GM21360 (cell line): ENCODE measurements at regions not wholly inside any gene's neighbourhood (a gene's known extent, or its start where the extent isn't known, plus 50 kb on each side); places are given as distances from the start of the nearest gene placed in this dataset.
A peak's percentile ranks its signal among the peaks of the same experiment; 100 is the strongest.

Experiments
- ATAC-seq: cut with Tn5 transposase; IDR thresholded peaks from one replicate; pipeline ENCODE4 v1.9.1; 2021; ENCODE audit warnings: mild to moderate bottlenecking, moderate library complexity; ENCODE audit not compliant: unreplicated experiment

DNA sequence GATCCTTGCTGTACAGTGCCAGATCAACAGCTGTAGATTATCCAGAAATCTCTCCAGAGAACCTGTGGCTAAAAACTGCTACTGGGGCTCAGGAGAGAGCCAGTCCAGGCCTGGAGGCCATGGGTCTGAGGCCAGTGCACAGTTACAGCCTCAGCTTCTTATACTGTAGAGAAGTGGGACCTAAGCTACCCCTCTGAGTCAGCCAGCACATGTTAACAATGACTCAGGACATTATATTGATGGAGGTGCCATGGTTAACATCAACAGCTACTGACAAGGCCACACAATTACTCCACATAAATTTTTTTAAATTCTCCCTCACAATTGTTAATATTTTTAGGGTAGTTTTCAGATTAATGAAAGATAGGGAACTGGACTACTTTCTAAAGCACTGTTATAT, 138.5 kb downstream of the RBM26 start:
- no peak for ATAC-seq

DNA sequence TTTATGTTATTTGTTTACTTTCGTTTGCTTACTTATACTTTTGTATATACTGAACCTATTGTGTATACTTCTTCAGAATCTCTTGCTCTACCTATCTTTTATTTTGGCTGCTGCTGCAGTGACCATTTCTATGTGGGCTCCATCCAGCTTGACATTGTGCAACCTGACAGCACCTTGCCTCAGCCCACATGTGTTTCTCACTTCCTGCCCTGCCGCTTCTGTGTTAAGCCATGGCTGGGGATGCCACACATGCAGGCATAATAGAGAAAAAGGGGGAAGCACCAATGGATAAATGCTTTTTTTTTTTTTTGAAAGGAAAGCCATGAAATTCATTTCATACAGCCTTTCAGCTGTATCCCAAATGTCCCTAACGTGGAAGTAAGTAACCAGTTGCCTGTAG, 147.6 kb downstream of the RBM26 start:
- ATAC-seq = no peak

DNA sequence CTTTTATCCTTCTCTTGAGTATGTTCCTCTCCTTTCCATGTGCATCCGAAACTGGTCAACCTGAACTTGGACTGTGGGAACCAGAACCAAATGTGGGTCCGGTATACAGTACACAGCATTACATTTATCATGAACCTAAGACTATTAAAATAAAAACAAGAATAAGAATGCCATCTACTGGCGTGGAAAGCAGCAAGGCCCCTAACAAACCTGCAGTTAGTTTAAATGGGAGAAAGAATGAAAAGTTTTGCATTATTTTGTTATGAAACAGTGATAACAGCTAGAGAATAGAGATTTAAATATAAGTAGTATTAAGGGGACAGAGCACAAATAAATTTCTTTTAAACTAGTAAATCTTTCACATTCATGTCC, 159.5 kb downstream of the RBM26 start:
- peak; percentile 42 for ATAC-seq

DNA sequence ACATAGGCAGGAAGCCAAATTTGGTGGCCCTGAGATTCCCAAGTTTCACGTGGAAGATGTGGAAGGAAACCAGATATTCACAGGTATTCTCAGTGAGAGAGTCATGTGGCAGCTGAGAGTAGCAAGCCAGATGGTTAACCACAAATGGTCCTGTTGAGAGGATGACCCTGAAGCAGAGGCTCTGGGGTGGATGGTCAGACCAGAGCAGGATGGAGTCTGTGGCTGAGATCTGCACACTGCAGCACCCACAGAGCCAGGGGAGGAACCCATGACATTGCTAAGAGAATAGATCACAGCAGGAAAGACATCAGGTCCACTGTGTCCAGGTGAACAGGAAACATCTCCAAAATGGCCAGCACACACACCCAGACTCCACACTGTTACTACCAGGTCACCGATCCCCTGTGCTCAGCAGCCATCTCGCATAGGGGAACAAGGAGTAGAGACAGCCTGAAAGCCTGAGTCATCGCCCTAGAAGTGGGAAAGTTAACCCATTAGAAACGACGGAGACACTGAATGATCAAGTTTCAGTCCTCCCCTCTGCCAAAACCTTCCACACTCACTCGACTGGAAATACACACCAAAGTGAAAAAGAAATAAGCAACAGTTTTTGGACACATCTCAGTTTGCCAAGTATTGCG, 160.0 kb downstream of the RBM26 start:
- ATAC-seq = peak; percentile 55

DNA sequence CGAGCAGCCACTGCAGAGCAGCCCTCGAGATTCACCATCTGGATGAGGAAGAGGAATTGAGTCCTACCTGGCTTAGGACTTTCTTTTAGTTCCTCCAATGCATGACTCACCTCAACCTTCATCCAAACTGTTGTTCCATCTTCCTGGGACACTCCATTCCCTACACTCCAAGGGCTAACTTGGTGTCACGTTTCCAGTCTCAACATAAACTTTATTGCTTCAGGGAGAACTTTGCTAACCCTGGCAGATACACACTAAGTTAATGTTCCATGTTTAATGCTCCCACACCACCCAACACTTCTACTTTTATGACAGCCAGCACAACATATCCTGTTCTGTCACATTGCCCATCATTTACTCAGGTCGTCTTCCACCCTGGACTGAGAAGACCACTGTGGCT, 164.4 kb downstream of the RBM26 start:
- ATAC-seq = no peak

DNA sequence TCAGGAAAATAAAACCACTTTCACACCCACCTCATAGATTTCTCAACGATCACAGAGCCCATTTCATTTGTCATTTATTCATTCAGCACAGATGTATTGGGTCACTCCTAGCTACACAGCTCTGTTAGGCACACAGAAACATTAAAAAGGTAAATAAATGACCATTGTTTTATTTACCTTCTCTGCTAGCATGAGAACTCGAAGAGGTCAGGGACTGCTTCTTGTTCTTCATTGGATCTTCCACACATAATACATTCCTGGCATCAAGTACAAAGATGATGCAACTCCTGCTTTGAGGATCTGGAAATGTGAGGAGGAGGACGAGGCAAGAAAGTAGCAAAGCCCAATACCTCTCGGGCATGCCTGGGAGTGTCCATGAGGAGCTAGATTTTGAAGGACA, 168.1 kb downstream of the RBM26 start:
- no peak for ATAC-seq

DNA sequence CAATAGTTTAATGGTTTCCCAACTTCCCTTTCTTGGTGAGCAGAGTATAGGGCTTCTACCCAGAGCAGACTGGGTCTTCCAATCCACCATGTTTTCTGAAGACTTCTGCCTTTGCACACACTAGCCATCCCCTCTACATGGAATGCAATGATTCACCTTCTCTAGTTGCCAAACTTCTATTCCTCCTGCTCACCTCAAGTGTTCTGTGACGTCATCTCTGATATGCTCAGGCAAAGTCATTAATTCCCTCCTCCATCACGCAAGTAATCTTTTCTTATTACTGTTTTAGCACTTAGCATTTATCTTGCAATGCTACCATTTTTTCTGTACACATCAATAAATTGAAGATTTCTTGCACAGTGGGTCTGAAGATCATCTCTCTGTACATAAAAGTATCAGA, 174.2 kb downstream of the RBM26 start:
- ATAC-seq = no peak

DNA sequence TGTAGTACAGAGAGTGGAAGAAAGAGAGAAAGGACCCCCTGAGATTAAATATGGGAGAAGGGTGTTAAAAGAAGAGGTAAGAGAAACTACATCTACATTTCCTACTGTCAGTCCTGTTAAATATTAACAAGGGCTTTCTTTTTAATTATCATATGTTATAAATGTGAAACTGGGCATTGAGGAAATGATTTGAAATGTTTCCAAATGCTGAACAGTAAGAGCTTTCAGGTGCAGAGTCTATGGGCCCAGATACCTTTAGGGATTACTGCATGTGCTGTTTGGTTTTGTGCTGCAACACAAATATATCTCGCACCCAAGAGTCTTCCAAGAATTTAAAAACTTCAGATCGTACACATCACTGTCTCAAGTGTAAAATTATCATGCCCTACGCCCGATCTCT, 176.3 kb downstream of the RBM26 start:
- ATAC-seq = no peak

DNA sequence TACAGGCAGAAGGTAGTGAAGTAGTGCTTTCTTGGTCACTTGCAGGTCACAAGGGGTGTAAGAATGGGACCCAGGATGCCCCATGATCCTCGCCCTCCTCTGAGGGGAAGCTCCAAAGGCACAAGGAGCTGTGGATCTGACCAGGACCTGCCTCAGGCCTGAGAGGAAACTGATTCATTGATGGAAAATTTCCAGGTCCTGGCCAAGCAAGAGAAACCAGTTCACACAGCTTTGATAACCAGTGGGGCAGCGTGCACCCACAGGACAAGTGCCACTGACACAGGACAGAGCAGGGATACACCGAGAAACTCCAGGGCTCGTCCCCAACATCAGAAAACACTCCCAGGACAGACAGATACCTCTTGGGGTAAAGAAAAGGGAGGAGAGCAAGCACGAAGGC, 177.1 kb downstream of the RBM26 start:
- ATAC-seq = no peak

DNA sequence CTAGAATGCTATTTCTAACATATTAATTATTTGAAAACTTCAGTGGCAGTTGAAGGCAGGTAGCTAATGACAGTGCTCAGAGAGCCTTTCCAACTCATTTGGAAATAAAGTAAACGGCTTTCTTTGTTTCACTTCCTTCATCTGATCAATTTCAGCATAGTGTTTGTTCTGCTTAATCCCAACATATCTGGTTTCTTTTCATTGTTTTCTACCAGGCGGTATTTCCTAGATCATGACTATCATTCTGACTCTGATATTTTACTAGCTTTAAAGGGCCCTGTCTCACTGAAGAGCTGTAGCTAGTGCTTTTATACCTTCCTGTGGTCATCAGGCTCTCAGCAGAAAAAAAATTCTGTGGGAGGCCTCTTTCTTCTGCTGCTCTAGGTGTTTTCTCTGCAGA, 178.6 kb downstream of the RBM26 start:
- peak; percentile 94 for ATAC-seq

DNA sequence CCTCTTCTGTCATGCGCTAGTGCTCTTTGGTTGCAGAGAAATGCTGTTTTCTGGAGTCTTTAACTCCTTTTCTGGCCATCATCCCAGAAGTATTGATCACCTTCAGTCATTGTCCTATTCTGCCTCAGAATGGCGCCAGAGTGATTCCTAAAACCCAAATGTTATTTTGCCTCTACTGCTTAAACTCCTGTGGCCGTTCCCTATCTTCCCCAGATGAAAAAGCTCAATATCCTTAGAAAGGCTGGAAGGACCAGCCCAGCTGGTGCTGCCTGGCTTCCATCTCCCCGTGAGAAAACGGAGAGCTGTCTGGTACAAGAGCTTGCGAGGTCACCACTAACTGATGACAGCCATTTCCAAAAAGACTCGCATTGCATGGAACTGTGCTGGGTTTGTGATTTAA, 179.1 kb downstream of the RBM26 start:
- peak; percentile 27 for ATAC-seq

DNA sequence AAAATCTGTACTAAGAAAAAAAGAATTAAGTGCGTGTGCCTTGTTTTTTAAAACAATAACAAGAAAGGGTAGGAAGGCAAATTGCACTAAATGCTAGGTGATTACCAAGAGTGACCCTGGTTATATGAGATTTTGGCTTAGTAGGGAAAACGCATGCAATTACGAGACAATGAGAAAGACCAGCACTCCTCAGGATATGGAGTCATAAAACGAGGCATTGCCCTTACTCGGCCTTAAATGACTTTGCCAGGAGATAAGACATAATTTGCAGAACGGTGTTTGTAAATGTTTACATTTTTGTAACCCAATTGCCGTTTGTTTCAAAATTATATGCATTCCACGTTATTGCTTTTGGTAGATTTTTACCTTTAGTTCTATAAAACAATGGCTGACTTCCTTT, 179.8 kb downstream of the RBM26 start:
- ATAC-seq = no peak

DNA sequence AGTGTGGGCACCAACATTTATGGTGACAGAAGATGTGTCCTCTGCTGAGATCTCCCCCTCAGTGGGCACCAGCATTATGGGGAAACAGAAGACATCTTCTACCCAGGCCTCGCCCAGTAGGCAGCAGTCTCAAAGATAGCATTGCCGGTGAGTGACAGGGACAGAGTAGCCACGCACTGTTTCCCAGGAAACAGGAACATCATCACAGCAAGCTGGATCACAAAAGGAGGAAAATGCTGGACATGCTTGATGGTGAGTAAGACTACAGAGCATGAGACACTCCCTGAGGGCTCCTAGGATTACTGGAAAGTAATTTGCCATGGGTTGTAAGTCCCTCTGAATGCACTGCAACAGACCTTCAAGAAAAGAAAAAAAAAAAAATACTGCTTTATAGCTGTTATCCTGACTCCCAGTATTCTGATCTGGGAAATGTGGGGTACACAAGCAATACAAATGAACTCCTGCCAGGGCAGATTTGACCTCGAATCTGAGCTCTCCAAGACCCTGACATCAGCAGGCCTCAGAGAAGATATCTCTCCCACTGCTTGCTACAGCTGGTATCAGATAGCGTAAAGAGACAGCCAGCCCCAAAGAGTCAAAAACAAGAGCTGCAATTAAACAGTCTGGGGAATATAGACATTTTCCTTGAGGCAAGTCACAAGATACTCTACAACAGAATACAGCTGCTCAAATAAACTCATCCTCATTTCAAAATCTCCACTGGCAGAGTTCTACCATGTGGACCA, 180.4 kb downstream of the RBM26 start:
- ATAC-seq = no peak

DNA sequence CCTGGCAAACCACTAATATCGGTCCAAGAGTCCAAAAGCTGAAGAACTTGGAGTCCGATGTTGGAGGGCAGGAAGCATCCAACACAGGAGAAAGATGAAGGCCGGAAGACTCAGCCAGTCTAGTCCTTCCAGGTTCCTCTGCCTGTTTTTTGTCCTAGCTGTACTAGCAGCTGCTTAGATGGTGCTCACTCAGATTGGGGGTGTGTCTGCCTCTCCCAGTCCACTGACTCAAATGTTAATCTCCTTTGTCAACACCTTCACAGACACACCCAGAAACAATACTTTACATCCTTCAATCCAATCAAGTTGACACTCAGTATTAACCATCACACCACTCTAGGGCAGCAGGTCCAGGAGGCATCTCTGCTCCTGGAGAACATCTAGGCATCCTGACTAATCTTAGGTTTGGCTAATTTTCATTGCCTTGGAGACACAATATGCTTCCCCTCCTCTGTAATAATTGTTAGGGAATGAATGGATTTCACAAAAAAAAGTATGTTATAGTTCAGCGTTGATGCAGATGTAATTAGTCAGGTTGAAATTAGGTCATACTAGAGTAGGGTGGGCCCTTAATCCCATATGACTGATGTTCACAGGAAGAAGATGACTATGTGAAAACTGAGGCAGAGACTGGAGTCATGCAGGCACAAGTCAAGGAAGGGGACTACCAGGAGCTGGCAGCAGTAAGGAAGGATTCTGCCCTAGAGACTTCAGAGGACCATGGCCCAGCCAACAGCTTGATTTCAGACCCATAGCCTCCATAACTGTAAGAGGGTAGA, 183.4 kb downstream of the RBM26 start:
- no peak for ATAC-seq

DNA sequence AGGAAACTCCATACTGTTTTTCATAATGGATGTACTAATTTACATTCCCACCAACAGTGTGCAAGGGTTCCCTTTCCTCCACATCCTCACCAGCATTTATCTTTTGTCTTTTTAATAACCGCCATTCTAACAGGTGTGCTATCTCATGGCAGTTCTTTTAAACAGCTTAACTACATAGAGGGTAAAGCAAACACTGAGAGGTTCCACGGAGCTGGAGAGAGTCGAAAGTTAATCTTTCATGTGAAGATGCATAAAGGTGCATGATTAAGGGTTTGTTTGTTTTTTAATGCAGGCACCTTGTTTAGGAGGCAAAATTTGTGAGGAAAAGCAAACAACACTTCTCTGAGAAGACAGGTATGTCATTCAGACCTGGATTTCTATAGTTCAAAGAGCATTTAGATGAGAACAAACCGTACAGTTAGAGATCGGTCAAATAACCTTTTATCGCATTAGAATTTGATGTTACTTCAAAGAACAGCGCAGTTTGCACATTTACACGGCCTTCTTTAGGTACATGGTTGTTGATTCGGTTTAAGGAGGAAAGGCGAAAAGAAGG, 193.9 kb downstream of the RBM26 start:
- ATAC-seq = no peak

DNA sequence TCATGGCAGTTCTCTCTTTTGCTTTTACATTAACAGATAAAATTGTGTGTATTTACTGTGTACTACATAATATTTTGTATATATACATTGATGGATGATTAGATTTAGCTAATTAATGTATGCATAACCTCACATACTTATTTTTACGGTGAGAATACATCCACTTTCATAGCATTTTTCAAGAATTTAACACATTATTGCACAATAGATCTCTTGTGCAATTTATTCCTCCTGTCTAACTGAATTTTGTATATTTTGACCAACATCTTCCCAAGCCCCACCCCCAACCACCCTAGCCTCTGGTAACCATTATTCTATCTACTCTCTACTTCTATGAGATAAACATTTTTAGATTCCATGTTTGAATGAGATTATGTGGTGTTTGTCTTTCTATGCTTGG, 194.7 kb downstream of the RBM26 start:
- no peak for ATAC-seq

DNA sequence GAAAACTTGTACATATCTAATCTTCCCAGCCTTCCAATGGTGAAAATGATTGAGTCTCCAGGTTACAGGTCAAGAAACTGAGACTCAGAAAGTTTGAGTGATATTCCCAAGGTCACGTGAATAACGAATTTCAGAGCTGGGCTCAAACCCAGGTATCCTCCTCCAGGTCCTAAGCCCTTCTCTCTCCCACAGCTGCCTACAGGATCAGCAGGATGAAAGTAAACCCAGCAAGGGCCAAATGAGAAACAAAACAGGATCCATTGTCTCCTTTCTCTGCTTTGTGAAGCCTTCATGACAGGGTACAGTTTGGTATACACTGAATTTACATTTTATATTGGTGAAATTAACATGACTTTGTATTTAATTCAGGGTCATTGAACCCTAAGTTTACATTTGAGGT, 208.1 kb downstream of the RBM26 start:
- no peak for ATAC-seq

DNA sequence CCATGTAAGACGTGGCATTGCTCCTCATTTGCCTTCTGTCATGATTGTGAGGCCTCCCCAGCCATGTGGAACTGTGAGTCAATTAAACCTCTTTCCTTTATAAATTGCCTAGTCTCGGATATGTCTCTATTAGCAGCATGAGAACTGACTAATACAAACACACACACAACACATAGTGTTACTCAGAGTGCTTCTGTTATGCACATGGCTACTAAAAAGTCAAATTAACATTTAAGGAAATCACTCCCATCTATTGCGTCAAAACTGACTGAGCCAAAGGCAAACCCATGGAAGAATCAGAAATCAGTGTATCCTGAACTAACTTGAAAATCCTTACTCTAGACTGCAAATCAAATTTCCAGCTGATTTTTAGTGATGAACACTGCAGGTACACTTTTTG, 209.2 kb downstream of the RBM26 start:
- no peak for ATAC-seq

DNA sequence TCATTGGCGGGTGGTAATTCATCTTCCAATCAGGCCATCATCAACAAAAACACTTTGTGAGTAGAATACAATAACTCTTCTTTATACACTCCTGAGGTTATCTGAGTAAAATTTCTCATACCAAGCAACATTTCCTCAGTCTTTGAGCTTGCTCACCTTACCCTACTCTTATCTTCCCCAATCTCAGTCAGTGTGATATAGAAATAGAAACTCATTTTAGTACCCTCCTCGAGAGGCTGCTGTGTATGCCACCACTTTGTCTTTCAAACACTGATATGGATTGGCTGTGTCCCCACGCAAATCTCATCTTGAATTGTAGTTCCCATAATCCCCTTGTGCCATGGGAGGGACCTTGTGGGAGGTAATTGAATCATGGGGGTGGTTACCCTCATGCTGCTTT, 209.7 kb downstream of the RBM26 start:
- no peak for ATAC-seq

DNA sequence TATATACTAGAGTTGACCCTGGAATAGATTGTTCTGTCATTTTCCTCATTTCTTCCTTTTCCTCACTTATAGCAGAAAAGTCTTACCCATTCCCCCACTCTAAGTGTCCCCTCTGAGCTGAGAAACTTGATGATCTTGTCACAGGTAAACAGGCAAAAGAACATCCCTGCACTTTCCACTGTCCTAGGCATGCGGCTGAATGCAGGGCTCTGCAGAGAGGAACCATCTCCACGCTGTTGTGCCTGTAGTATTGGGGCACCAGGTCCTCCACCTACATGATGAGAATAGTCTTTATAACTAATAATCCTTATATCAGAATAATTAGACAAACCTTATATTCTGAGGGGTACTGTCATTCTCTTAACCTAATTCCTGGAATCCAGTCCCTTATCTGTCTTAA, 211.3 kb downstream of the RBM26 start:
- ATAC-seq = peak; percentile 35

DNA sequence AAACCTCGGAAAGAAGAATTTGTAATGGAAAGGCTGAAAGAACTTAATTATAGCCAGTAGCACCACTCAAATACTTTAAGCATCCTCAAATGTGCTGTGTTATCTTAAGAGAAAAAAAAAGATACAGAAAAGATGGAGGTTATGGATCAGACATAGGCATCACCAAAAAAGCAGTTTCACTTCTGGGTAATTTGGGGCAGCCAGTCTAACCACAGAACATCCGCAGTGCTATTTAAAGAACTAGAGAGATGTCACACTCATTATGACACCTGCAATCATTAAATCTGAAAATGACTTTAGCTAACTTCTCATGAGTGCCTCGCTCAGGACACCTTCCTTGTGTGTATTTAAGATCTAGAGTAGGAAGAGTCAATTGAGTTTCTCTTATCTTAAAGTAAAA, 211.8 kb downstream of the RBM26 start:
- ATAC-seq = peak; percentile 88

DNA sequence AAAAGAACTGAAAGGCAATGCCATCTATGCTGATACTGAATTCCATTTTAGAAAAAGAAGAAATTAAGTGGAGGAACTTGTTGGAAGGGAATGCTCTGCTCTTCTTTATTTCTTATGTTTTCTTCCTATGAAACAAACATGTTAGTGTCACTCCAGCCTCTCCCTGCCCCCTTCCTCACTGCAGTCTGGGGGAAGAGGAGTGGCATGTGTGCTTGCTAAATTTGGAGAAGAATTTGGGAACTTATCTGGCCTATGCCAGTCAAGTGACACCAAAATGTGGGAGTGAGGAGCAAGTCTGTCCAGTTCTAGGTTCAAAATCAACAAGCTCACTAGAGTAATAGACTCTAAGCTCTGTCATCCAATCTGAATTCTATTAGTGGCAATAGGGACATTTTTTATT, 214.6 kb downstream of the RBM26 start:
- no peak for ATAC-seq
